ENCODE measurements at regions not wholly inside any gene's neighbourhood (a gene's known extent, or its start where the extent isn't known, plus 50 kb on each side); places are given as distances from the start of the nearest gene placed in this dataset.
"Not testable (repeated sequence)": the region's sequence is repeated elsewhere in the genome, so short reads cannot be mapped to it uniquely, and the experiment has no call there.

DNA sequence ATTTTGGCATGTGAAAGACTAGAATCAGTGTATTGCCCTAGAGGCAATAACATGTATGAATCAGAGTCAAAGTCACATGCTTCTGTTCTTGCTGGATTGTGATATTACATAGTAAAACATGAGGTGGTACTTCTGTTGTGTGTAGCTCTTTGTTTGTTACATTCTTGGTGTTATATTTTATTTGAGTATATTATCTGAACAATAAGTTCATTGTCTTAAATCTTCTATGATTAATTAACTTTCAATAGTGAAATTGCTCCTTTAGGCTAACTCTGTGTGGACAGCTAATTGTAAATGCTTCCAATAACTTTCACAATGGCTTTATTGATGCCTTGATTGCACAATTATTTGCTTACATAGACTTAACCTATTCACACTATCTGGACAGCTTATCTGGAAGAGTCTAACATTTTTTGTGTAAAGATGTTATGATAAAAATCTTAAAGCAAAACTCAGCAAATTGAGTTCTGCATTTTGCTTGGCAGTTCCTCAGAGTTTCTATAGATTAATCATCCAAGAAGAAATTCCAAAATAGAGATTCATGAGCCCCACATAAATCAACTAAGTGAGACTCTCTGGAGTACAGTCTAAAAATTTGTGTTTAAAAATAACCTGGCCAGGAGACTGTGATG is 239.6 kb upstream of the TUSC1 start:
- no peak for DNase-seq (ENCODE audit: low read depth)

DNA sequence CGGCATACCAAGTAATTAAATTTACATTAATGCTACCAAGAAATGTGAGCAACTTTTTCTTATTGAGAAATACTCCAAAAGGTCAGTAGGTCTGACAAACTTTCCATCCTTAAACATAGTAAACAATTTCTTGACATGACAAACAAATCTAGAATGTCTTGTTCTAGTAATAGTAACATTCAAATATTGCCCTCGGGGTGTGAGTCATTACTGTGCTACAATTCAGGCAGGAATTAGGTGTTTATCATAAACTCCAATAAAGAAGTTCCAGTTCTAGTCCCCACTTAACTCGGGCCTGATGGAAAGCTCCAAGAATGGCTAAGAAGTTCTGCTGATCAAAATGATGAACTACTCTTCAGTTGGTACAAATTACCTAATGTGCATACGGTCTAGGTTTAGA is 235.6 kb upstream of the TUSC1 start:
- DNase-seq (ENCODE audit: low read depth): no peak

DNA sequence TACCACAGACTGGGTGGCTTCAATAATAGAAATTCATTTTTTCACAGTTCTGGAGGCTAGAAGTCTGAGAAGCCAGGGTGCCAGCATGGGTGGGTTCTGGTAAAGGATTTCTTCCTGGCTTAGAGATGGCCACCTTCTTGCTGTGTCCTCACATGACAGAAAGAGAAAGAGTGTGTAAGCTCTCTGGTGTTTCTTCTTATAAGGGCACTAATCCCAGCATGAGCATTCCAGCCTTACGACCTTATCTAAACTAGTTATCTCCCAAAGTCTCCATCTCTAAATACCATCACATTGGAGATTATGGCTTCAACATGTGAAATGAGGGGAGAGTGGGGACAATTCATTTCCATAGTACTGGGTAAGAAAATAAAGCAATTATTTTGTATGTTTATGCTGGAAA is 226.5 kb upstream of the TUSC1 start:
- DNase-seq (ENCODE audit: low read depth): no peak

DNA sequence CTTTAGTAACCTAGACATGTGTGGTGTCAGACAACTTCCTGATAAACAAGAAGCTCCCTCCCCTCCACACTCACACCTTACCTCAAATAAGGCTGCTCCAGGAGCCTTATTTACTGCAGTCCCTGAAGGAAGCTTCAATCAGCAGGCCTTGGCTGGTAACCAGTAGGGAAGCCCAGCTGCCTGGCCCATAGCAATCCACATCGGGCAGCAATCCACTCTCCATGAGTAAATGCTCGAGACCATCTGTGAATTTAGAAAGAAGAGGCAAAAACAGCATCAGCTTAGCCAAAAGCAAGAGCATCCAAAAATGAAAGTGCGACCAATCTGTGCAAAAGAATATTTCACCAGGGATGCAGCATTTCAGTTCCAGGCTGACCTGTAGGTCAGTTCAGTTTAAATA is 213.3 kb upstream of the TUSC1 start:
- DNase-seq (ENCODE audit: low read depth): no peak

DNA sequence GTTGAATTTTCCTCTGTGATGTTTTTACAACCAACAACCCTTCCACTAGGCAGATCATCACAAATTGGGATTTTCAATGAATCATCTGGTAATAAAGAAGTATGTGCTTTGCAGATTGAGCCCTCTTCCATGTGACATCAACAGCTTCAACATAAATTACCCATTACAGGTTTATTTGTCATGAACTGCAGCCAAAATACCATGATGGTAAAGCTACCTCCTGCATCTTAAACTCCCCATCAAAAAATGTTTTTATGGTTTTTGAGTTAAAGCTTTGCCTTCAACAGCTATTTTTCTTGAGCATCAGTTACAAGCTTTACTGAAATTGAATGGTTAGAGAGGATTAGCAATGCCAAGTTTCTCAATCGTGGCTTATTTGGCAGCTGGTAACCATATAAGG is 211.4 kb upstream of the TUSC1 start:
- DNase-seq (ENCODE audit: low read depth): no peak

DNA sequence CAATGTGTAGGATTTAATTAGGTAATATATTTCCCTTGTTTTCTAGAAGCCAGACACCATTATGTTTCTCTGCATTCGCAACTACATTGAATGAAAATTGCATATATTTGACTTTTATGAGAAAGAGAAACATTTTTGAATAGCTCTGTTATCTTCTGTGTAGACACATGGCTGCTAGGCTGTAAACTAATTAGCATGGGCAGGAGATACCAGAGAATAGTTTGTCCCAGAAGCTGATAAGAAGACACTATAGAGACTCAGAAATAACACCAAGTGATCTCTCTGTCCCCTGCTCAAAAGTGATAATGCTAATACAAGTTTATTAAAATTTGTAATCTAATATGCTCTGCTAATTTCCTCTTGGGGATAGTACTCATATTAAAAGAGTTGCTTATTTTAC is 198.0 kb upstream of the TUSC1 start:
- DNase-seq (ENCODE audit: low read depth): no peak

DNA sequence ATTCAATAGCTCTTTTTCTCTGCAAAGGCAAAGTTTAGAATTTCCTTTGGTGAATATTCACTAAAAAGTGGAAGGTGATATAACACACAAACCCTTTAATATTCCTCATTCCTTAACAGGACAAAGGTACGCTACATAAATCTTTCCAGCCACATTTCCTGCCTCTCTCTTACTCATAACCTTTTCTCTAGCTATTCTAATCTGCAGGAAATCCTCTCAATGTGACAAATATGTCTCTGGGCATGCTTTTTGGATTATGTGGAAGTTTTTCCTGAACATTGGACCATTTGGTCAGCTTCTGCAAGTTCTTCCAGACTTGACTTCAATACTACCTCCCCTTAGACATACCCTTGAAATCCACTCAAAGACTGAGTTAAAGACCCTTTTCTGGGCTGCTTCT is 186.3 kb upstream of the TUSC1 start:
- no peak for DNase-seq (ENCODE audit: low read depth)

DNA sequence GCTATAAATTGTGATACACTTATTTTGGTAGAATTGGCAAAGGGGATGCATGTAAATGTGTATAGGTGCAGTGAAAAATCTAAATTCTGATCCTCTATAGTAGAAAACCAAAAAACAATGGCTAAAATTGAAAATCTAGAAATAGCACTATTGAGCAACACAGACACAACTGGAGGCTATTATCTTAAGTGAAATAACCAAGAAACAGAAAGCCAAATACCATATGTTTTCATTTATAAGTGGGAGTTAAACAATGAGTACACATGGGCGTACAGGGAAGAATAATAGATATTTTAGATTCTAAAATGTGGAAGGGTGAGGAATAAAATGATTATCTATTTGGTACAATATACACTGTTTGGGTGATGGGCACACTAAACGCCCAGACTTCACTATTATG is 183.2 kb upstream of the TUSC1 start:
- no peak for DNase-seq (ENCODE audit: low read depth)

DNA sequence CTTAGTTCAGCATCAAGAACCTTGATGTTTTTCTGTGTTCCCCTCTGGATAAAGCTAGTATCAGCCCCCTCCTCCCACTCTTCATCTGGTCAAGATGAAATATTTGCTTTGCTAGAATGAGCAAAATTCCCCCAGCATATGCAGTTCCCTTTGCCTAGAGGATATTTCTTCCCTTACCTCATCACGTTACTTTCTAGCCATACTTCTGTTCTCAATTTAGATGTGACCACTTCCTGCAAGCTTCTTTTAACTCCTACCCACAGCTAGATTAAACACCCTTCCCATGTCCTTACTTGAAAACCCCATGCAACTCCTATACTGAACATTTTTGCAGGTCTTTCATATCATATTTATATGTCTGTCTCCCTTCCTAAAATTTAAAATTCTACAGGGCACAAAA is 178.9 kb upstream of the TUSC1 start:
- DNase-seq (ENCODE audit: low read depth): no peak

DNA sequence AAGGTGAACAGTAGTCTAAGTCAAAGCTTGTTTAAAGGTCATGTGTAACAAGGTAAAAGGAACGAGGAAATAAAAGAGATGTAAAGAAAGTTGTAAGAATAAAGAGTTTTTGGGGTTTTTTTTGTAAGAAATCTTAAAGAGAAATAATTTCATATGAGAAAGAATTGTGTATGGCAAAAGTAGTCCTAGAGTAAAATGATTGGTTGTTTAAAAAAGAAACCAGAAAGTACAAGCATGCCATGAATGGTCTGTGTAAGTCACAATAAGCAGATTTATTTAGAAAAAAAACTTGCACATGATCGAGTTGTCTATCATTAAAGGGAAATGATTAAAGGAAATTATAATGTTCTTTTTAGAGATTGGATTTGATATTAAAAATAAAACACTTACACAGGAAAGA is 172.6 kb upstream of the TUSC1 start:
- no peak for DNase-seq (ENCODE audit: low read depth)

DNA sequence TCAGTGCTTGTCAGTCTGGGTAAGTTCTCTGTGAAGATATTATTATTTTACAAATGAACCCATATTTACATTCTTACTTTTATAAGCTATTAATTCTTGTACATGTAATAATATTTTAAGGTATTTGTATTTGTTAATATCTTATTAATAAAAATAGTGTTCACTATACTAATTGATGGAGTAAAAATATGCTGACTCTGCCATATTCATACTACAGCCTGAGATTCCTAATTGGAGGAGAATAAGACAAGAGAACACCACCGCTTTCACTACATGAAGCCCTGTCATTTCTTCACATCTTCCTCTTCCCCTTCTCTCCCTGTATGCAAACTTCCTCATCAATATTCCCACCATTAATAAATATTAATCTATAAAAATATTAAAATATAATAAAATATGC is 167.6 kb upstream of the TUSC1 start:
- DNase-seq (ENCODE audit: low read depth): no peak

DNA sequence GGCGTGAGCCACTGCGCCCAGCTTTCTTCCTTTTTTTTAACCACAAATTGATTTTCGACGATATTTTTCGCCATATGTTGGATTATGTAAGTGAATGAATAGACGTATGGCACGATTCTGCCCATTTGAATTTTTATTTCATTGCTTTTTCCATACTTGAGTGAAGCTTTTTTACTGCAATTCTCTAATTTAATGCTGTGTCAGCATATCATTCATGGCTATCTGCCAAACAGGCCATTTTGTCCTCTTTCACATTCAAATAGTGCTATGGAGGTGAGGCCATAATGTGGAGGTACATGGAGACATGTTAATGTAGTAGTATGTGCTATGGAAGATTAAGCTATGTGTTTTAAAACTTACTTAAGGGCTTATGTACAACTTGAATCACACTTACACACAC is 152.1 kb upstream of the TUSC1 start:
- DNase-seq (ENCODE audit: low read depth): no peak

DNA sequence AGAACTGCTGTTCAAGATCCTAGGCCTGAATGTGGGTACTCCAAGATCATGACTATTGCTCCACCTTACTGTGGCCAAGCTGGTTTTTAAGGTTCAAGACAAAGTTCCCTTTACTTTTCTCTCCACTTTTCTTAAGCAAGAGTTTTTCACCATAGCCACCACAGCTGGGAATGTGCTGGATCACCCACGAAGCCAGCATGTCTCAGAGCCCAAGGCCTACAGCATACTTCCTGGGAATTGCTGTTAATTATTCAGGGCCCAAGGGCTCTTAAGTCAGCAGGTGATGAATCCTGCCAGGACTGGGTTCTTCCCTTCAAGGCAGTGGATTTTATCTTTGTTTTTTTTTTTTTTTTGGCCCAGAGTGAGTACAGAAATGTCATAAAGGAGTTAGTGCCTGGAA is 149.4 kb upstream of the TUSC1 start:
- DNase-seq (ENCODE audit: low read depth): no peak

DNA sequence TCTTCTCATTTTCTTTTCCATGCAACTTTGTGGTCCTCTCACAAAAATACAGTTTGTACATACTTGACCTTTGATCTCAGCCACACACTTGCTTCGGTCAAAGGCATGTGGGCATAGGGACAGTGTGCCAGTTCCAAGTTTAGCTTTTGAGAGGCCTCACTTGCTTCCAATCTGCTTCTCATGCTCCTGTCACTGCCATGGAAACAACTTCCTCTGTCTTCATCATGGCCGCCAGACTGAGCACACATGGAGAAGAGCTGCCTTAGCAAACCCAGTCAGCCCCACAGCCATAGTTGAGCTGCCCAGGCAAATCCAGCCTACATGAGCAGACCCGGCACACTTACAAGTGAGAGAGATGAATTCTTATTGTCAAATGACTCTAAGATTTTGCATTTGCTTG is 138.2 kb upstream of the TUSC1 start:
- no peak for DNase-seq (ENCODE audit: low read depth)

DNA sequence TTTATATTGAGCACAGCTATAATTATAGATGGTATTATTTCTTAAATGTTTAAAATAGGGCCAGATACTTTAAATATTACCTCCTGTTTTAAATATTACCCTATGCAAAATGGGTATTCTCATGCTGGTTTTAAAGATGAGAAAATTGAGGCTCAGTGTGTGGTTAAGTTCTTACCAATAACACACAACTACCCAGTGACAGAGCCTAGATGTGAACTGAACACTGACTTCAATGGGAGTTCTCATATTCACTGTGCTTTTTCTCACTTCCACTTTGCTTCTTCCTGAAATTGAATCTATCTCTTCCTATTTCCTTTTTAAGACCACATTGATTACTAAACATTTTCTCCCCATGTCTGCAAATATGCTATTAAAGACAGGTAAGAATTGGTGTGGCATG is 135.8 kb upstream of the TUSC1 start:
- DNase-seq (ENCODE audit: low read depth): no peak

DNA sequence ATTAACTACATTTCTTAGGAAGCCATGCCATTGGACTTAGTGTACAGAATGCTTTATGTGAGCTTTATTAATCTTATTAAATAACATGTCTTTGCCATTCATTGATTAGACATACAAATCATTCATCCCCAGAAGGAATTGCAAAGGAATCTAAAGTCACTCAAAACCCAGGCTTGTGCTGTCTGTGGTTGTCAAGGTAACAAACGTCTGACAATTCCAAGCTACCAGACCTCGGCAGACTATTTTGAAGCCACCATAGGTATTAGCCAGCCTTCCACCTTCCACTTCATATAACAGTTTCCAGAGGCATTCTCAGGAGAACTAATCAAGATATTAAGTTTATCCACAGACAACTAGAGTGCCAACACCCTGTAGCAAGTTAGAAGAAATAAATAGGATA is 135.2 kb upstream of the TUSC1 start:
- DNase-seq (ENCODE audit: low read depth): no peak

DNA sequence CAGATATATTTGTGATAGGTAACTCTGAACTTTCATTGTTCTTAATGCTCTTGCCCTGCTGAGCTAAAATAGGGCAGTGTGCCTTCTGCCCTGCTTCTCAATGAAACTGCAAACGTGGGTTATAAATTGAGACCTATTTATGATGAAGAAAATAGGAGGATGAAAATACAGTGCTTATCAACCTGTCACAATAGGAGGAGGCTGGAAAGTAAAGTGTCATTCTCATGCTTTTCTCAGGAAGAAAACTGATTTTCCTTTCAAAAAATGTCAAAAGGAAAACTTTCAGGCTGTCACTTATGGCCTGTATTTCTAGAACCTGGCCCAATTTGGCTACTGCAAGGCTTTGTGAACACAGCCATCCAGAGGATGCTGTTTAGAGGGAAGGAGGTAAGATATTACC is 130.3 kb upstream of the TUSC1 start:
- DNase-seq (ENCODE audit: low read depth): no peak

DNA sequence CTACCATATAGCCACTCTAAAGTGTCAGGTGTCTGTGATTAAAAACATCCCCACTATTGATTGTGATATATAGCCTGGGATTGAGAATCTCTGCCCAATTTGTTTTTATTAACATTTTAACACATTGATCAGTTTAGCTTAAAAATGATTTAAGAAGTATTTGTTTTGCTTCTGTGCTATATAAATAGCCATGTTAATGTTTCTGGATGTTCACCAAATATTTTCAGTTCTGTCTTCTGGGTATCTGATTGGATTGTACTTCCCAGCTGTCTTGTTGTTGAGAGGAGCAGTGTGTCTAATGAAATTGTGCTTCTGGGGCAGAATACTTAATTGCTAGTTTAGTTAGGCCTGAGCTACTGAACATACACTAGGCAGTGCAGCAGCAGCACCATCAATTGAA is 126.6 kb upstream of the TUSC1 start:
- no peak for DNase-seq (ENCODE audit: low read depth)

DNA sequence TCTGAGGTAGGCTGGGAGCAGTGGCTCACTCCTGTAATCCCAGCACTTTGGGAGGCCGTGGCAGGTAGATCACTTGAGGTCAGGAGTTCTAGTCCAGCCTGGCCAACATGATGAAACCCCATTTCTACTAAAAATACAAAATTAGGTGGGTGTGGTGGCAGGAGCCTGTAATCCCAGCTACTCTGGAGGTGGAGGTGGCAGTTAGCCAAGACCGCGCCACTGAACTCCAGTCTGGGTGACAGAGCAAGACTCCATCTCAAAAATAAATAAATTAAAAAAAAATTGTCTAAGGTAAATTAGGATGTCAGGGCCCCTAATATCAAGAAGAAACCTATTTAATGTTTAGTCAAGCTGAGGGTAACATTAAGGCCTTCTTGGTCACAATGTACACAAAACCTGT is 123.7 kb upstream of the TUSC1 start:
- DNase-seq (ENCODE audit: low read depth): not testable (repeated sequence)

DNA sequence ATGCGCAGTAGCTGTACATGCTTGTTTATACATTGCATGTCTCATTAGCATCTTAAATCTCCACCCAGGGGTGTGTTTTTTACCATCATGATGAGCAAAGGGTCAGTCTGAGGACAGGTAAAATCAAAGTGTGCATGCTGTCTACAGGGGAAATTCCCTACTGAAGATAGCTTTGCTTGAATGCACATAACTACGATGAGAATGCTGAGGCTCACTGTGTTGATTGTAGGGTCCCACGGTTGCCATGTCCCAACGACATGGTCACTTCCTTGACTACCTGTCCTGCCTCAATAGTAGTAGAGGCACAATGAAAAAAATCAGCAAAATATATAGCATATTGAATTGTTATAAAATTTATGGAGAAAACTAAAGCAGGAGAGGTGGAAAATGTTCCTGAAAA is 95.6 kb upstream of the TUSC1 start:
- DNase-seq (ENCODE audit: low read depth): no peak

DNA sequence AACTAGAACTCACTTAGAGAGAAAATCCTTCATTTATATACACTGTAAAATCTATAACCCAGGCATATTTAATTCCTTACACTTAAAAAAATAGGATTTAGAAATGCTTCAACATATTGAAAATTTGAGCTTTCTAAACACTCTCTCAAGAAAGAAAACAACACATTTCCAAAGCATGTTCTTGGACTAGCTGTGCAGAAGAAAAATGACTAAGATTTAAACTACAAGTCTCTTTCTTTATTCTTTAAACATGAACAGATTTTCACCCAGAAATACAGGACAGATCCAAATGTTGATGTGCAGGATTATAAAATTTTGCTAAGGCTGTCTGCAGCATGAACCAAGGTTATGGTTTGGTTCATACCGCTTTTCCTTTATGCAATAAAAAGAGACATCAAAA is 77.7 kb upstream of the TUSC1 start:
- no peak for DNase-seq (ENCODE audit: low read depth)

DNA sequence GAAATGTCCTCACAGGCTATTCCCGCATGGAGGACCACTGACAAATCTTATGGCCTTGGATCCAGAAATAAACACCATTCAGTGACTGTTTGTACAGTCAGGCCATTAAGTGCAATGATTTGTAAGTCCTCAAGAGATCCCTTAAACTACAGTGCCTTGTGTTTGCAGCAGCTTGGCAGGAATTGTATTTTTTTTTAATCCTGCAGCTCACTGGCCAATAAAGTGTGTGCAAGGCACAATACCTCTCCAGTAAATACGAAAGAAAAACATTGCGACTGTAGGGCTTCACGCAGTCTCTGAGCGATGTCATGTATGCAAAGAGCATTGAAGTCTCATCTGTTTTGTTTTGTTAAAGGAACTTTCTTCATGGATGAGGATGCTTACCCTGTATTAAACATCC is 74.2 kb upstream of the TUSC1 start:
- no peak for DNase-seq (ENCODE audit: low read depth)

DNA sequence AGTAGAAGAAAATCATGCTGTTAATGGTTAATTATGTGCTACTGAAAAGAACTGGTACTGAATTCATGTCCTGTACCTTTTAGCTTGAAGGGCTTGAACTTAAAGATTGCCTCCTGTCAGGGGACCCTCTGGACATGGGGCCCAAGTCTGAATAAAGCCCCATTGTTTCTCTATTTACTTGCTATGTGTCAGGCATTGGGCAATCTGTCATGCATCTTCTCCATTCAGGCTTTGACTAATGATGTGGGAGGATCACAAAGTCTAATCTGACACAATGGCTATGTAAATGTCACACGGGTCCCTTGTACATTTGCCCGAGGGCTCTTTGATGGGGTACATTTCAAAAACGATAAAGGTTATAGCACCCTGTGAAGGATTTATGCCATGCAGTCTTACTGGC is 64.0 kb upstream of the TUSC1 start:
- no peak for DNase-seq (ENCODE audit: low read depth)

DNA sequence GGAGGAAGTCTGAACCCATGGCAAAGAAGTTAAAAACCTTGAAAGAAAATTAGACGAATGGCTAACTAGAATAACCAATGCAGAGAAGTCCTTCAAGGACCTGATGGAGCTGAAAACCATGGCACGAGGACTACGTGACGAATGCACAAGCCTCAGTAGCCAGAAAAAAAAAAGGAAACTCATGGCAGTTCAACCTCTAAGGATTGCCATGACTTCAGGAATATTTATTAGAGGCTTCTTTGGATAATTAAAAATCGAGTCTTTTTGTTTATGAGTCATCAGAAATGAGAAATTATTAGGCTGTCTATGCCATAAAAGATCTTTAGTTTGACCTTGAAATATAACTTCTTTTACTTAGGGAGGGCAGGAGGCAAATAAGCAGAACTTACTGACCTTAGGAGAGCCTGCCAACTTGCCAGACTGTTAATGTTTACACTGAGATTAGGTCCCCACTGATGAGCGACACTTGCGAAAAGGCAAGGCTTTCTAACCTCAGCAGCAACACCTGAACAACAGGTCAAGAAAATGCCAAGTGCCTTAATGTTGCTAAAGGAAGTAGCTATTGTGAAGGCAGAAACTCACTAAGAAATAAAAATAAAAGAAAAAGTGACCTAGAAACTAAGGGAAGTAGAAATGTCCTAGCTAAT is 55.2 kb upstream of the TUSC1 start:
- DNase-seq (ENCODE audit: low read depth): no peak
